Natural killer cell treated with Interleukin-12 subunit alpha and Interleukin-12 subunit beta and Interleukin-15 and Interleukin-18, amount 100 ng/mL, for 72 hours (primary cell): ENCODE measurements at regions not wholly inside any gene's neighbourhood (a gene's known extent, or its start where the extent isn't known, plus 50 kb on each side); places are given as distances from the start of the nearest gene placed in this dataset.

Experiments
- ATAC-seq, 2 donors: fragments of 150-1000 bp; cut with Tn5 transposase in 1 of 2; sonication (Bioruptor Pico), chemical (Tn5 transposase) in 1 of 2; 2 replicates each; pipeline ENCODE4 v1.10.0; 2021
- DNase-seq: peaks from one replicate; pipeline ENCODE4 v3.0.0; 2022; ENCODE audit warnings: low spot score
- H3K27ac Mint-ChIP-seq, 2 donors: 1 replicate in 1 of 2; 2 replicates in 1 of 2; pipeline ENCODE4 v1.8.0; 2022; ENCODE audit warnings: mixed read lengths in 2 of 2, mild to moderate bottlenecking in 1 of 2, moderate library complexity in 1 of 2
- H3K27me3 Mint-ChIP-seq, 2 donors: 1 replicate in 1 of 2; 2 replicates in 1 of 2; pipeline ENCODE4 v1.8.0; 2022; ENCODE audit warnings: mixed read lengths in 2 of 2
- H3K36me3 Mint-ChIP-seq: one replicate; pipeline ENCODE4 v1.8.0; 2022; ENCODE audit warnings: mixed read lengths
- H3K4me1 Mint-ChIP-seq, 2 donors: 1 replicate in 1 of 2; 2 replicates in 1 of 2; pipeline ENCODE4 v1.8.0; 2022; ENCODE audit warnings: low read depth in 2 of 2, mixed read lengths in 2 of 2, mild to moderate bottlenecking in 1 of 2
- H3K4me3 Mint-ChIP-seq: one replicate; pipeline ENCODE4 v1.8.0; 2022; ENCODE audit warnings: mixed read lengths
- H3K9me3 Mint-ChIP-seq: 2 replicates; pipeline ENCODE4 v1.8.0; 2022; ENCODE audit warnings: mixed read lengths

GRCh38 chr11:112770487-112770886 is 190.7 kb upstream of the NCAM1 start:
- no peak for ATAC-seq
- DNase-seq: no peak
- no peaks in the 10 kb centered on the region for H3K36me3 Mint-ChIP-seq
- peaks cover 15 to 34% of the 10 kb centered on the region in 2 donors for H3K27me3 Mint-ChIP-seq
- no peak overlapping the region for H3K4me3 Mint-ChIP-seq
- peaks cover 6 to 8% of the 10 kb centered on the region in 2 donors for H3K4me1 Mint-ChIP-seq
- no peak overlapping the region for H3K27ac Mint-ChIP-seq
- no peaks in the 10 kb centered on the region for H3K9me3 Mint-ChIP-seq

GRCh38 chr11:112771851-112772250 is 189.4 kb upstream of the NCAM1 start:
- no peaks in the 10 kb centered on the region for H3K36me3 Mint-ChIP-seq
- peaks cover 20 to 34% of the 10 kb centered on the region in 2 donors for H3K27me3 Mint-ChIP-seq
- DNase-seq (no peak), ATAC-seq (no peak)
- peaks cover 6 to 8% of the 10 kb centered on the region in 2 donors for H3K4me1 Mint-ChIP-seq
- H3K4me3 Mint-ChIP-seq: no peak overlapping the region
- no peaks in the 10 kb centered on the region for H3K9me3 Mint-ChIP-seq
- H3K27ac Mint-ChIP-seq: no peak overlapping the region

GRCh38 chr11:112773264-112773663 is 188.0 kb upstream of the NCAM1 start:
- H3K4me1 Mint-ChIP-seq: peaks cover 6 to 8% of the 10 kb centered on the region in 2 donors
- no peak overlapping the region for H3K4me3 Mint-ChIP-seq
- DNase-seq (no peak), ATAC-seq (no peak)
- no peak overlapping the region for H3K27ac Mint-ChIP-seq
- H3K27me3 Mint-ChIP-seq: peaks cover 20 to 34% of the 10 kb centered on the region in 2 donors
- no peaks in the 10 kb centered on the region for H3K9me3 Mint-ChIP-seq
- H3K36me3 Mint-ChIP-seq: no peaks in the 10 kb centered on the region

GRCh38 chr11:112776834-112777233 is 184.4 kb upstream of the NCAM1 start:
- Mint-ChIP-seq H3K9me3 (no peaks in the 10 kb centered on the region), H3K27me3 (peaks cover 23 to 32% of the 10 kb centered on the region in 2 donors), H3K36me3 (no peaks in the 10 kb centered on the region), H3K4me1 (peaks cover 6 to 13% of the 10 kb centered on the region in 2 donors), H3K4me3 (no peak overlapping the region), H3K27ac (no peak overlapping the region)
- ATAC-seq (no peak), DNase-seq (no peak)

GRCh38 chr11:112777283-112777751 is 183.9 kb upstream of the NCAM1 start:
- Mint-ChIP-seq H3K27me3 (peaks cover 28 to 35% of the 10 kb centered on the region in 2 donors), H3K4me3 (no peak overlapping the region), H3K4me1 (peaks cover 4 to 8% of the 10 kb centered on the region in 2 donors), H3K9me3 (no peaks in the 10 kb centered on the region), H3K27ac (no peak overlapping the region), H3K36me3 (no peaks in the 10 kb centered on the region)
- DNase-seq (no peak), ATAC-seq (no peak)

- no peaks in the 10 kb centered on the region for H3K9me3 Mint-ChIP-seq
- H3K27me3 Mint-ChIP-seq: peaks cover 28 to 31% of the 10 kb centered on the region in 2 donors
- no peaks in the 10 kb centered on the region for H3K36me3 Mint-ChIP-seq
- no peak overlapping the region for H3K27ac Mint-ChIP-seq
- no peak overlapping the region for H3K4me3 Mint-ChIP-seq
- ATAC-seq (no peak), DNase-seq (no peak)
- peaks cover 4 to 5% of the 10 kb centered on the region in 2 donors for H3K4me1 Mint-ChIP-seq
These were observed 182.9 kb upstream of the NCAM1 start for GRCh38 chr11:112778091-112778876.

DNA sequence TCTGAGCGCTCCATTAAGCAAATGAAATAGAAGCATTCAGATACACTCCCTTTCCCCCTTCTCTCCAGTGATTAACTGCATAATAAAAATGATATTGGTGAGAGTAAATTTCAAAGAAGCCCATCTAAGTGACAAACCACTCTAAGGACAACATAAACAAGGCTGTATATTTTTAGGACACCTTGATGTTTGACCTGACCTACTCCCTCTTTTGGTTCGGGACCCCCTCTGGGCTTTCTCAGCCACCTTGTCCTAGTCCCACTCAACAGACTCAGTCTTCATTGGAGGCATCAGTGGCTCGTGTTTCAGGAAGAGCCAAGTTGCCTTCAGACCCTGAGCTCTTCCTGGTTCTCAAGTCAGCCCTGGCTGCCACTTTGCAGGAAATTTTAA is 182.3 kb upstream of the NCAM1 start:
- ATAC-seq: no peak
- no peak overlapping the region for H3K27ac Mint-ChIP-seq
- H3K4me3 Mint-ChIP-seq: no peak overlapping the region
- H3K36me3 Mint-ChIP-seq: no peaks in the 10 kb centered on the region
- H3K9me3 Mint-ChIP-seq: no peaks in the 10 kb centered on the region
- H3K27me3 Mint-ChIP-seq: peaks cover 25 to 27% of the 10 kb centered on the region in 2 donors
- DNase-seq: no peak
- peaks cover 4 to 5% of the 10 kb centered on the region in 2 donors for H3K4me1 Mint-ChIP-seq

DNA sequence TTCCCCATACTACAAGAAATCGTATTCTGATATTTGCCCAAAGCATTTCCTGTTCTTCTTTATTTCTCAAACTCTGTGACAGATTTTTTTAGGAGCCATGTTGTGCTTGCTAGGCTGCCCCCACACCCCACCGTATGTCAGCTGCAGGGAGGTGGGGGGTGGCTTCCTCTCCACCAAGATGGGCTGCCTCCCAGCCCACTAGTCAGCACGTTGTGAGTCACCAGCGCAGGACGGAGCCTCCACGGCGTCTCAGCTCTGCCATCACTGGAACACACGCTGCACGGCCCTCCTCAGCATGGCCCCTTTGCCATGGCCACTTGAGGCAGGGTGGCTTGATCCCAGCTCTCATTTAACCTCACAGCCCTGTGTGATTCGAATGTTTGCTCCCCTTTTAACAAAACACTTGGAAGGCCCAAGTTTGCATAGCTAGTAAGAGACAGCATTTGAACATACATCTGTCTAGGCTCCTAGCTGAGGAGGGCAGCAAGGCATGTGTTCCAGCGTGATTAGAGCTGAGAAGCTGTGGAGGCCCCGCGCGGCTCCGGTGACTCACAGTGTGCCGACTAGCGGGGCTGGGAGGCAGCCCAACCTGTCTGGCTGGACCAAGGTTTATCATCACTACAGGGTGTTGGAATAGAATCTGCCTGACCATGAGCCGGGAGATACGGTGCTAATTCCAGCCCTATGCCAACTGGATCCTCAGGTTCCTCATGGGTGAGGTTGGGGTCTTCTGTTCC is 180.7 kb upstream of the NCAM1 start:
- H3K27ac Mint-ChIP-seq: no peak overlapping the region
- no peaks in the 10 kb centered on the region for H3K9me3 Mint-ChIP-seq
- peaks cover 4 to 5% of the 10 kb centered on the region in 2 donors for H3K4me1 Mint-ChIP-seq
- H3K27me3 Mint-ChIP-seq: peaks cover 20 to 27% of the 10 kb centered on the region in 2 donors
- no peak overlapping the region for H3K4me3 Mint-ChIP-seq
- ATAC-seq (no peak), DNase-seq (no peak)
- no peaks in the 10 kb centered on the region for H3K36me3 Mint-ChIP-seq

- no peaks in the 10 kb centered on the region for H3K9me3 Mint-ChIP-seq
- no peak overlapping the region for H3K27ac Mint-ChIP-seq
- no peaks in the 10 kb centered on the region for H3K36me3 Mint-ChIP-seq
- H3K27me3 Mint-ChIP-seq: peaks cover 20 to 27% of the 10 kb centered on the region in 2 donors
- DNase-seq (no peak), ATAC-seq (no peak)
- no peak overlapping the region for H3K4me3 Mint-ChIP-seq
- peaks cover 4 to 10% of the 10 kb centered on the region in 2 donors for H3K4me1 Mint-ChIP-seq
These were observed 177.3 kb upstream of the NCAM1 start for GRCh38 chr11:112783945-112784322.

DNA sequence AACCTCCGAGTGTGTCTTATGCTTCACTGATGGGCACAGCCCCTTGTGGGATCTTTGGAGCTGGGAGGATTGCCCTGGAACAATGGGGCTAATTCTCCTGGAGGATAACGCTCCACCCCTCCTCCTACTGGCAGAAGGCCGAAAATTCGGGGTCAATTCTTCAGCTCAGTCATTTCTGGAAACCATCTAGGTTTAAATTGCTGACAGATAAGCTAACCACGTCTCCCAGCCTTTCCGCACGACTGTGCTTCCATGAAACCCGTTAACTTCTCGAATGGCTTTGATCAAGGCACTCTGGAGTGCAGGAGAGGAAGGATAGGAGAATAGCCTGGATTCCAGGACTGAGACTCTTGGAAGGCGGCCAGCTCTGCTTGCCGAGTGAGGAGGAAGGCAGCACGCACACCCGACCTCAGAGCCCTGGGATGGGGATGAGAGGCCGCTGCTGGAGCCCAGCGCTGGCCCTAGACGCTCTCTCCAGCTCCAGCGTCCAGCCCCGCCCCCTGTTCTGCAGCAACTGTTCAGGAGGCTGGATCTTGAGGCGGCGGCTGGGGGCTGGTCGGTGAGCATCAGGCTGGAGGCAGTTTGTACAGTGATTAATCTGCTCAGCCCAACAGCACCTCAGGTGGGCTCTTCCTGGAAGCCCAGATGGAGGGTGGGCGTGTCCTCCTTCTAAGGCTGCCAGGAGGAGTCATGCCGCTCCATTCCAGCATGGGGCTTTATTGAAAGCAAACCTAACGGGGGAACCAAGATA is 176.7 kb upstream of the NCAM1 start:
- H3K9me3 Mint-ChIP-seq: no peaks in the 10 kb centered on the region
- H3K36me3 Mint-ChIP-seq: no peaks in the 10 kb centered on the region
- peaks cover 1 to 7% of the 10 kb centered on the region in 2 donors for H3K4me1 Mint-ChIP-seq
- ATAC-seq: no peak
- no peak overlapping the region for H3K4me3 Mint-ChIP-seq
- DNase-seq: no peak
- H3K27me3 Mint-ChIP-seq: peaks cover 17 to 21% of the 10 kb centered on the region in 2 donors
- no peak overlapping the region for H3K27ac Mint-ChIP-seq

GRCh38 chr11:112785149-112785548 is 176.1 kb upstream of the NCAM1 start:
- Mint-ChIP-seq H3K36me3 (no peaks in the 10 kb centered on the region), H3K27ac (no peak overlapping the region), H3K9me3 (no peaks in the 10 kb centered on the region), H3K4me1 (peaks cover 0 to 5% of the 10 kb centered on the region in 2 donors), H3K4me3 (no peak overlapping the region), H3K27me3 (peaks cover 16 to 17% of the 10 kb centered on the region in 2 donors)
- ATAC-seq (no peak), DNase-seq (no peak)

GRCh38 chr11:112785719-112786118 is 175.5 kb upstream of the NCAM1 start:
- no peak overlapping the region for H3K4me3 Mint-ChIP-seq
- no peak overlapping the region for H3K27ac Mint-ChIP-seq
- peaks cover 0 to 5% of the 10 kb centered on the region in 2 donors for H3K4me1 Mint-ChIP-seq
- ATAC-seq (no peak), DNase-seq (no peak)
- no peaks in the 10 kb centered on the region for H3K9me3 Mint-ChIP-seq
- H3K36me3 Mint-ChIP-seq: no peaks in the 10 kb centered on the region
- peaks cover 18 to 23% of the 10 kb centered on the region in 2 donors for H3K27me3 Mint-ChIP-seq

GRCh38 chr11:112786196-112786595 is 175.0 kb upstream of the NCAM1 start:
- H3K4me3 Mint-ChIP-seq: no peak overlapping the region
- H3K4me1 Mint-ChIP-seq: peaks cover 0 to 5% of the 10 kb centered on the region in 2 donors
- H3K27ac Mint-ChIP-seq: no peak overlapping the region

More at GRCh38 chr11:112786196-112786595, 175.0 kb upstream of the NCAM1 start:
- H3K27me3 Mint-ChIP-seq: peaks cover 20 to 25% of the 10 kb centered on the region in 2 donors
- H3K36me3 Mint-ChIP-seq: no peaks in the 10 kb centered on the region
- ATAC-seq (no peak), DNase-seq (no peak)
- H3K9me3 Mint-ChIP-seq: no peaks in the 10 kb centered on the region
